GM19240 (cell line): ENCODE measurements at regions not wholly inside any gene's neighbourhood (a gene's known extent, or its start where the extent isn't known, plus 50 kb on each side); places are given as distances from the start of the nearest gene placed in this dataset.

Source experiments
- DNase-seq: peaks from one replicate; pipeline ENCODE4 v3.0.0; 2011; ENCODE audit warnings: low spot score; ENCODE audit not compliant: insufficient read length

DNA sequence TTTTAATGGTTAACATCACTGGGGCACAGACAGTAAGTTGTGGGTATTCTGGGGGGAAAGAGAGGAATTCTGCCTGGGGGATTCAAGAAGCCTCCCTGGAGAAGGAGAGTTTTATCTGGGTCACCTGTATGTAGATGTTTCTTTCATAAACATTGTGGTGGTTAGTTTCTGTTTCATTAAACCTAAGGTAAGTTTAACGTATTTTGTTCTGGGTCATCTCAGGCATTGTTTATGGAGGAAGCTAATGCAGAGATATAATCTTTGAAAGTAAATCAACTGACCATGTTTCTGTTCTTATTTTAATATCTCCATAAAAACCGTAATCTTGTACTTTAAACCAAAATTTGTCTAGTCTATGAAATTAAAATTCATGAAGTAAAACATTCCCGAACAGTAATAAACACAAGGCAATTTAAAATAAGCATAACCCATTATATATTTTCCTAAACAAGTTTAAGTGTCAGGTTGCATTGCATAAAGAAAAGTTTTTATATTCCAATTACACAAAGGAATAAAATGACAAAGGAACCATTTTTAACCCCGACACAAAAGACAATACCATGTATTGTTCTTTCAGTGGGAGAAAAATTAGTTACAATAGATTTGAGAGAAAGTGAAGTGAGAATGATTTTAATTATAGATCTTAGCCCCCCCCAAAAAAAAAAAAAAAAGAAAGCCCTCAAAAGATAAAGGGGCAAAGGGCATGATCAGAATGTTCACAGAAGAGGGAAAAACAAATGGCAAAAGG lies 274.6 kb upstream of the TBL1XR1 start:
- DNase-seq: no peak

- no peak for DNase-seq
These were observed 275.9 kb upstream of the TBL1XR1 start for GRCh38 chr3:177473184-177473583.

- no peak for DNase-seq
These were observed 276.6 kb upstream of the TBL1XR1 start for GRCh38 chr3:177473903-177474302.

- DNase-seq: no peak
These were observed 277.5 kb upstream of the TBL1XR1 start for GRCh38 chr3:177474652-177475355.

DNA sequence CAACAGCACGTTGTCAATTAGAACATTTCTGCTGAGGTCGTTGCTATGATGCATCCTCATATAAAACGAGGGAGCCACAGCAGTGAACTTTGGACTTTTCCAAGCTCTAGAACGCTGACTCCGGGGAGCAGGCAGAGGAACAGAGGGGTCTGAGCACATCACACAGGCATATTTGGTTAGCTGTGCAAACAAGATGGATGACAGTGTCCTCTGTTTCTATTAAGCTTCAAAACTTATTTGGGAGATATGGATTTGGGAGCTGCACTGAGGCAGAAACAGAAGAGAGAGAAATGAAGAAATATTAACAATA lies 278.0 kb upstream of the TBL1XR1 start:
- DNase-seq: no peak

DNA sequence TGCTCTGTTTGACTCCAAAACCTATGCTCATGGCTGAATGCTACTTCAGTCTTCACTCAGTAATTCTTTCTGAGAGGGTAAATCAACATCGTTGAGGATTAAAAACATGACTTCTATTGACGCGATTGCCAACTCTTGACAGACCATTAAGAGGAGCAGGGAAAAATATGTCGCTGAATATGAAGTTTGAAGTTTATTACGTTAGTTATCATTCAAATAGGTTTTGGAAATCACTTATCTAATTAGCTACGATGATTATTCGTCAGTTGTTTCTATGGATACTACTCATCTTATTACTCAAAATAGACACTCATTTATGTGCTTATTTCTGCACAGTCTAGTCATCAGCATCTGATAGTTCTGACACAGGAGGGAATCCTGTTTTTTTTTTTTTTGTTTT lies 279.2 kb upstream of the TBL1XR1 start:
- no peak for DNase-seq

DNA sequence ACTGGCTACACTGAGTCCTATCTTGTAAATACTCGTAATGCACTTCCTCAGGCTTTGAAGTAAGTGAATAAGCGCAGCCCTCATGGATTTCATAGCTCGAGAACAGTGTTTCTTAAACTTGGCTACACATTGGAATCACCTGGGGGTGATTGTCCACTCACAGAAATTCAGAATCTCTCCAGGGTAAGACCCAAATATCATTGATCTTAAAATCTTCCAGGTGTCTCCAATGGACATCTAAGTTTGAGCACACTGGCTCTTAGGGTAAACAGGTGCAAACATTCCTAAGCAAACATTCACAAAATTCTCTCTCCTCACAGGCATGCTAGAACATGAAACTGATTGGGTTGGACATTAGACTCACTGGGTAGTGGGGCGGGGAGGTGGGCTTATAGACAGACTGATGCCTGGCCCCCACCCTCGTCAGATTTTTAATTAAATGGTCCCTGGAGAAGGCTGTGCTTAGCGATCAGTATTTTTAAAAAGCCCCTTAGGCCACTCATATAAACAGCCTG lies 279.7 kb upstream of the TBL1XR1 start:
- no peak for DNase-seq

GRCh38 chr3:177478170-177478867 lies 281.0 kb upstream of the TBL1XR1 start:
- no peak for DNase-seq

GRCh38 chr3:177479630-177480029 lies 282.3 kb upstream of the TBL1XR1 start:
- no peak for DNase-seq

DNA sequence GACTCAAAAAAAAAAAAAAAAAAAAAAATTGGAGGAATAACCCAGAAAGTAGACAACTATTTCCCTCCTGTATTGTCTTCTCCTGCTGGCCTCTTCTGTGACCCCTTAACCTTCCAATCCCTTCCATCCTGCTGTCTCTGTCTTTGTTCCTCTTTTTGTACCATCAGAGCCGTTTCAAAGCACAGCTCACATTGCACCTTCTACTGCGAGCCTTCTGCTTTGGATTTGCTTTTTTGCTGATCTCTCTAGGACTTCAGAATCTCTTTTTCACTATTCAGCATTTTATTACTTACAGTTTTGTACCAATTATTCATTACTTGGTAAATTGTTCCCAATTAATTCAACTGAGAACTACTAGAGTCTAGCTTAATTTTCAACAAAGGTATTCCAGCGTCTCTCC lies 284.0 kb upstream of the TBL1XR1 start:
- DNase-seq: no peak

- DNase-seq: no peak
These were observed 284.9 kb upstream of the TBL1XR1 start for GRCh38 chr3:177482048-177482691.

- no peak for DNase-seq
These were observed 286.1 kb upstream of the TBL1XR1 start for GRCh38 chr3:177483182-177483967.

DNA sequence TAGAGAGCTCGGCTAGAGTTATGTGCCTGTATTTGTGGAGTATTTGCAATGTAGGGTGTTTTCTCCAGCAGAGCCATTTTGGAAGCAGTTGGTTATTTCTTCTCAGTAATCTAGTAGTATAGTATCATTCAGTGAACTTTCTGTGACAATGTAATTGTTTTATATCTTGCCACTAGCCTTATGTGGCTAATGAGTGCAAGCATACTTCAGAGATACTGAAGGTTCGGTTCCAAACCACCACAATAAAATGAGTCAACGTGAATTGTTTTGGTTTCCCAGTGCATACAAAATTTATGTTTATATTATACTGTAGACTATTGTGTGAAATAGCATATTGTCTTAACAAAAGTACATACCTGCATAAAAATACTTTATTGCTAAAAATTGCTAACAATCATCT lies 286.9 kb upstream of the TBL1XR1 start:
- DNase-seq: no peak

- DNase-seq: no peak
These were observed 287.6 kb upstream of the TBL1XR1 start for GRCh38 chr3:177484926-177485325.

DNA sequence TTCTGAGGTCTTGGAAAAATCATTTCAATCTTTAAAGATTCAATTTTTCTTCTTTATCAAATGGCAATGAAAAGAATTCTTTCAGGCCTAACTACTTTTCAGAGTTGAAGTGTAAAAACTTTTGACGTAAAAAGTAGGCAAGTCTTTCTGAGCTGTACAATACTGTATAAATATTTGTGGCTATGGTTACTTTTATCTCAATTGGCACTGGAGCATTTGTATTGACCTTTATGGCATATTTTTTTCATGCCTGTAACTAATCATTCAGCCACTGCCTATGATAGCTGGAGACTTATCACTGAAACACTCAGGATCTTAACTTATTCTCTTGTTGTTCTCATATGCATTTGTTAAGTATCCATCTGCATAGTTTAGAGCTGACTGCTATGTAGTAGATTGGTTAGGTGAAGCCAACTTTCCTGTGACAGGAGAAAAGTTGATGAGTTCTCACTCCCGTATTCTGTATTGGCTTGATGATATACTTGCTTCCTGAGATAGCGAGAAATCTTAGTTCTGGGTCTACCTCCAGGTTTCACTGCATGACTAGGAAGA lies 290.4 kb upstream of the TBL1XR1 start:
- DNase-seq: no peak

GRCh38 chr3:177488740-177489139 lies 291.5 kb upstream of the TBL1XR1 start:
- no peak for DNase-seq

- no peak for DNase-seq
These were observed 293.3 kb upstream of the TBL1XR1 start for GRCh38 chr3:177490626-177491025.

GRCh38 chr3:177491296-177492032 lies 294.2 kb upstream of the TBL1XR1 start:
- no peak for DNase-seq

DNA sequence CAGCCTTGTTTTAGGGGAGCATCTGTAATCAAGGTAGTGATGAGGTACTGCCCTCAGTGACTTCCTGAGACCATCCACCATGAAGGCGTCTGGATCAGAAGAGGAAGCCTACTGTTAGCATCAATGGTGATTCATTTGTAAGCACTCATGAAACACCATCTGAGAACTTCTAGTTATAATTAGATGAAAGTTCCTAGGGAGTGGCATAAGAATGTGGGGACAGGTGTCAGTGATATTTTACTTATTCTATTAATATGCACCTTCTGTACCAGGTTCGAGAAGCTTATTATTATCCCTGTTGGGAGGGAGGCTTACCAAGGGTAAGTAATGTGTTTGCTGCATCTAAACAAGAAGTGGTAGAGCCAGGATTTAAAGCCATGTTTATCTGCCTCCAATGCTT lies 295.8 kb upstream of the TBL1XR1 start:
- DNase-seq: no peak

DNA sequence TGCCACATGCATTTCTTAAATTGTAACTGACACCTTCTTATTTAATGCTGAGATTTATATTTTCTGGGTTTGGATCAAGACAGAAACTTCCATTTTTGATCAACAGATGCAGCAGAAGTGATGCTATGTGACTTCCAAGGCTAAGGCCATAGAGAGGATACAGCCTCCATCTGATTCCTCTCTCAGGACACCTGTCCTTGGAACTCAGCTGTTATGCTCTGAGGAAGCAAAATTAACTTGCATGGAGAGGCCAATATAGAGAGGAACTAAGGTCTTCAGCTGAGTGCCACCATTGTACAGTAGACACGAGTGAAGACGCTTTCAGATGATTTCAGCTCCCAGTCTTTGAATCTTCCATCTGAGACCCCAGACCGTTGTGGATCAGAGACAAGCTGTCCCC lies 296.9 kb upstream of the TBL1XR1 start:
- DNase-seq: no peak
